ENCODE measurements at regions not wholly inside any gene's neighbourhood (a gene's known extent, or its start where the extent isn't known, plus 50 kb on each side); places are given as distances from the start of the nearest gene placed in this dataset.

- intact Hi-C loops (cut with DNase I), result no loop called here
Measured at GRCh38 chr20:8935878-8936277, 133.0 kb upstream of the PLCB4 start.

GRCh38 chr20:8938532-8938931 is 130.4 kb upstream of the PLCB4 start:
- Histone ChIP-seq H3K4me1 (ENCODE audit: control insufficient read depth in 2 of 3, insufficient read depth in 2 of 3, low read depth in 1 of 3, low read length in 3 of 3) (no peaks in the 10 kb centered on the region), H3K27me3 (ENCODE audit: control insufficient read depth, insufficient read depth, low read length) (no peaks in the 10 kb centered on the region), H3K36me3 (ENCODE audit: control insufficient read depth in 2 of 3, insufficient read depth in 3 of 3, low read length in 3 of 3) (no peaks in the 10 kb centered on the region), H3K27ac (ENCODE audit: low read depth in 2 of 2, low read length in 2 of 2) (no peak overlapping the region), H3K9ac (ENCODE audit: low read length in 3 of 3) (no peak overlapping the region), H3K4me3 (ENCODE audit: low read length in 3 of 3) (no peak overlapping the region), H3K9me3 (ENCODE audit: control insufficient read depth in 2 of 3, insufficient read depth in 1 of 3, low read length in 3 of 3) (no peaks in the 10 kb centered on the region)
- FAIRE-seq, result no peak
- TF ChIP-seq CTCF (IDR thresholded peaks at IDR 0.05; ENCODE audit: borderline replicate concordance, extremely low read depth, insufficient read depth), result no peak
- intact Hi-C loops (cut with DNase I), result no loop called here
- no peak for DNase-seq

More at GRCh38 chr20:8935878-8936277, 133.0 kb upstream of the PLCB4 start:
- DNase-seq, result no peak
- Histone ChIP-seq H3K27ac (ENCODE audit: low read depth in 2 of 2, low read length in 2 of 2) (no peak overlapping the region), H3K4me3 (ENCODE audit: low read length in 3 of 3) (no peak overlapping the region), H3K4me1 (ENCODE audit: control insufficient read depth in 2 of 3, insufficient read depth in 2 of 3, low read depth in 1 of 3, low read length in 3 of 3) (no peaks in the 10 kb centered on the region), H3K27me3 (ENCODE audit: control insufficient read depth, insufficient read depth, low read length) (no peaks in the 10 kb centered on the region), H3K9me3 (ENCODE audit: control insufficient read depth in 2 of 3, insufficient read depth in 1 of 3, low read length in 3 of 3) (no peaks in the 10 kb centered on the region), H3K36me3 (ENCODE audit: control insufficient read depth in 2 of 3, insufficient read depth in 3 of 3, low read length in 3 of 3) (no peaks in the 10 kb centered on the region), H3K9ac (ENCODE audit: low read length in 3 of 3) (no peak overlapping the region)
- TF ChIP-seq CTCF (IDR thresholded peaks at IDR 0.05; ENCODE audit: borderline replicate concordance, extremely low read depth, insufficient read depth), result no peak
- FAIRE-seq, result no peak

GRCh38 chr20:8940326-8940725 is 128.6 kb upstream of the PLCB4 start:
- no peak overlapping the region for H3K27ac ChIP-seq (ENCODE audit: low read depth in 2 of 2, low read length in 2 of 2)
- H3K4me3 ChIP-seq (ENCODE audit: low read length in 3 of 3), result no peak overlapping the region
- intact Hi-C loops (cut with DNase I), result no loop called here
- no peaks in the 10 kb centered on the region for H3K4me1 ChIP-seq (ENCODE audit: control insufficient read depth in 2 of 3, insufficient read depth in 2 of 3, low read depth in 1 of 3, low read length in 3 of 3)
- H3K27me3 ChIP-seq (ENCODE audit: control insufficient read depth, insufficient read depth, low read length), result no peaks in the 10 kb centered on the region
- DNase-seq (no peak), FAIRE-seq (no peak)
- no peaks in the 10 kb centered on the region for H3K9me3 ChIP-seq (ENCODE audit: control insufficient read depth in 2 of 3, insufficient read depth in 1 of 3, low read length in 3 of 3)
- no peak for TF ChIP-seq CTCF (IDR thresholded peaks at IDR 0.05; ENCODE audit: borderline replicate concordance, extremely low read depth, insufficient read depth)
- no peaks in the 10 kb centered on the region for H3K36me3 ChIP-seq (ENCODE audit: control insufficient read depth in 2 of 3, insufficient read depth in 3 of 3, low read length in 3 of 3)
- H3K9ac ChIP-seq (ENCODE audit: low read length in 3 of 3), result no peak overlapping the region

- H3K4me1 ChIP-seq (ENCODE audit: control insufficient read depth in 2 of 3, insufficient read depth in 2 of 3, low read depth in 1 of 3, low read length in 3 of 3), result no peaks in the 10 kb centered on the region
- no peak for TF ChIP-seq CTCF (IDR thresholded peaks at IDR 0.05; ENCODE audit: borderline replicate concordance, extremely low read depth, insufficient read depth)
- DNase-seq (peak in 1 of 5 donors; percentile 18), FAIRE-seq (no peak)
- H3K9me3 ChIP-seq (ENCODE audit: control insufficient read depth in 2 of 3, insufficient read depth in 1 of 3, low read length in 3 of 3), result no peaks in the 10 kb centered on the region
- intact Hi-C loops (cut with DNase I), result no loop called here
- H3K36me3 ChIP-seq (ENCODE audit: control insufficient read depth in 2 of 3, insufficient read depth in 3 of 3, low read length in 3 of 3), result no peaks in the 10 kb centered on the region
- no peak overlapping the region for H3K9ac ChIP-seq (ENCODE audit: low read length in 3 of 3)
- H3K27ac ChIP-seq (ENCODE audit: low read depth in 2 of 2, low read length in 2 of 2), result no peak overlapping the region
- no peaks in the 10 kb centered on the region for H3K27me3 ChIP-seq (ENCODE audit: control insufficient read depth, insufficient read depth, low read length)
- H3K4me3 ChIP-seq (ENCODE audit: low read length in 3 of 3), result no peak overlapping the region
Measured at GRCh38 chr20:8943631-8944030, 125.3 kb upstream of the PLCB4 start.

Data from kidney (tissue), 13 donors.